ENCODE measurements at regions not wholly inside any gene's neighbourhood (a gene's known extent, or its start where the extent isn't known, plus 50 kb on each side); places are given as distances from the start of the nearest gene placed in this dataset.

DNA sequence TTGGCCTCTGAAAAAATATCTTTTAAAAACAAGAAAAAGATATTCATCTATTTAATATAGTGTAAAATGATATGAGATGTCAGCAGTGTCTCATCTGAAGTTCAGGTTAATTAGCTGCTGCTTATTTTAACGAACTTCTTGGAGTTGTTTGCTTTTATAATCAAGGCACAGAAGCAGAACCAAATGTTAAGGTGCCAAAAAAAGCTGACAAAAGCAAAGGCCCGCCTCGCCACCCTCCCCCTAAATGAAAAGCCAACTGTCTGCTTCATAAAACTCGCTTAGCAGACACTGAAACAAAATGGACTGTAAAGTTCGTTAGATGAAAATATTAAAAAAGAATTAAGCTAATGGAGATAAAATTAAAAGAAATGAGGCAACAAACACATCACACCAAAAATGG, 562.6 kb downstream of the ZEB2 start:
- no peak for TF ChIP-seq POLR2A (IDR thresholded peaks at IDR 0.05; ENCODE audit: low read depth, low read length)
- no peak for TF ChIP-seq POLR2AphosphoS5 (IDR thresholded peaks at IDR 0.05; ENCODE audit: low read depth, low read length)
- TF ChIP-seq TAF1 (IDR thresholded peaks at IDR 0.05; ENCODE audit: borderline replicate concordance, low read depth, low read length) = no peak
